OCI-LY1 (cell line): ENCODE measurements at regions not wholly inside any gene's neighbourhood (a gene's known extent, or its start where the extent isn't known, plus 50 kb on each side); places are given as distances from the start of the nearest gene placed in this dataset.

Experiments
- H2AFZ ChIP-seq: fragments of 200-600 bp; sonication (generic), shearing (Covaris generic); 2 replicates; pipeline ENCODE4 v1.6.0; 2014; ENCODE audit warnings: antibody characterized with exemption, mild to moderate bottlenecking, low read length
- H3F3A ChIP-seq: fragments of 200-600 bp; sonication (generic), shearing (Covaris generic); 2 replicates; pipeline ENCODE4 v1.6.0; 2014; ENCODE audit warnings: mild to moderate bottlenecking, antibody characterized with exemption, low read length, moderate library complexity; ENCODE audit not compliant: insufficient read depth
- H3K27ac ChIP-seq: fragments of 200-600 bp; sonication (generic); 2 replicates; pipeline ENCODE4 v1.5.1; 2014; ENCODE audit warnings: low read length, mixed run types, mild to moderate bottlenecking, low read depth; ENCODE audit not compliant: poor library complexity, severe bottlenecking
- H3K27me3 ChIP-seq: fragments of 200-600 bp; sonication (generic); 2 replicates; pipeline ENCODE4 v1.6.0; 2014; ENCODE audit warnings: antibody characterized with exemption, mild to moderate bottlenecking, low read length, moderate library complexity; ENCODE audit not compliant: insufficient read depth
- H3K36me3 ChIP-seq: fragments of 200-600 bp; sonication (generic); 2 replicates; pipeline ENCODE4 v1.6.1; 2014; ENCODE audit warnings: mild to moderate bottlenecking, antibody characterized with exemption, low read length, moderate library complexity, mixed read lengths; ENCODE audit not compliant: insufficient read depth
- H3K4me1 ChIP-seq: fragments of 200-600 bp; sonication (generic); 2 replicates; pipeline ENCODE4 v1.5.1; 2014; ENCODE audit warnings: mild to moderate bottlenecking, low read length, moderate library complexity; ENCODE audit not compliant: insufficient read depth, severe bottlenecking
- H3K4me2 ChIP-seq: fragments of 200-600 bp; sonication (generic), shearing (Covaris generic); 2 replicates; pipeline ENCODE4 v1.6.1; 2014; ENCODE audit warnings: low read length
- H3K4me3 ChIP-seq: fragments of 200-600 bp; sonication (generic); 2 replicates; pipeline ENCODE4 v1.5.1; 2014; ENCODE audit warnings: low read length, low read depth, mild to moderate bottlenecking, mixed read lengths; ENCODE audit not compliant: poor library complexity, severe bottlenecking
- H3K79me2 ChIP-seq: fragments of 200-600 bp; shearing (Covaris generic); 2 replicates; pipeline ENCODE4 v1.6.1; 2016; ENCODE audit warnings: mixed run types, low read length, mixed read lengths; ENCODE audit not compliant: insufficient read depth
- H3K9ac ChIP-seq: fragments of 200-600 bp; sonication (generic), shearing (Covaris generic); 2 replicates; pipeline ENCODE4 v1.6.1; 2014; ENCODE audit warnings: mild to moderate bottlenecking, low read length, mixed read lengths
- H3K9me2 ChIP-seq: fragments of 200-600 bp; sonication (generic), shearing (Covaris generic); 2 replicates; pipeline ENCODE4 v1.6.1; 2014; ENCODE audit warnings: low read depth, mild to moderate bottlenecking, low read length, mixed read lengths
- H3K9me3 ChIP-seq: fragments of 200-600 bp; shearing (Covaris generic); 2 replicates; pipeline ENCODE4 v1.6.1; 2014; ENCODE audit warnings: low read length, mixed read lengths
- H4K20me1 ChIP-seq: fragments of 200-600 bp; sonication (generic), shearing (Covaris generic); 2 replicates; pipeline ENCODE4 v1.6.0; 2016; ENCODE audit warnings: mild to moderate bottlenecking, low read length; ENCODE audit not compliant: insufficient read depth
- EZH2 ChIP-seq: fragments of 200-600 bp; sonication (generic), shearing (Covaris generic); IDR thresholded peaks from 2 replicates; pipeline ENCODE4 v1.8.0; 2017; ENCODE audit warnings: borderline replicate concordance, mixed run types, mild to moderate bottlenecking, antibody characterized with exemption, low read length, moderate library complexity, mixed read lengths
- TF ChIP-seq, protein P1 (sequence below): fragments of 200-600 bp; sonication (generic), shearing (Covaris generic); IDR thresholded peaks from 2 replicates; pipeline ENCODE4 v1.5.1; 2017; ENCODE audit warnings: mild to moderate bottlenecking, antibody characterized with exemption, low read length, moderate library complexity, mixed read lengths

GRCh38 chr1:200496937-200497336, 87.1 kb upstream of the ZNF281 start:
- Histone ChIP-seq H3K27ac (no peak overlapping the region), H3K9me3 (no peaks in the 10 kb centered on the region), H4K20me1 (no peaks in the 10 kb centered on the region), H3K9me2 (no peaks in the 10 kb centered on the region), H3K9ac (no peak overlapping the region), H3K36me3 (no peaks in the 10 kb centered on the region), H3K79me2 (no peaks in the 10 kb centered on the region), H3K4me3 (no peak overlapping the region), H3K27me3 (no peaks in the 10 kb centered on the region), H3K4me1 (no peaks in the 10 kb centered on the region), H3K4me2 (no peak overlapping the region), H3F3A (no peaks in the 10 kb centered on the region), H2AFZ (no peak overlapping the region)
- TF ChIP-seq EZH2: no peak
- TF ChIP-seq, protein P1, sequence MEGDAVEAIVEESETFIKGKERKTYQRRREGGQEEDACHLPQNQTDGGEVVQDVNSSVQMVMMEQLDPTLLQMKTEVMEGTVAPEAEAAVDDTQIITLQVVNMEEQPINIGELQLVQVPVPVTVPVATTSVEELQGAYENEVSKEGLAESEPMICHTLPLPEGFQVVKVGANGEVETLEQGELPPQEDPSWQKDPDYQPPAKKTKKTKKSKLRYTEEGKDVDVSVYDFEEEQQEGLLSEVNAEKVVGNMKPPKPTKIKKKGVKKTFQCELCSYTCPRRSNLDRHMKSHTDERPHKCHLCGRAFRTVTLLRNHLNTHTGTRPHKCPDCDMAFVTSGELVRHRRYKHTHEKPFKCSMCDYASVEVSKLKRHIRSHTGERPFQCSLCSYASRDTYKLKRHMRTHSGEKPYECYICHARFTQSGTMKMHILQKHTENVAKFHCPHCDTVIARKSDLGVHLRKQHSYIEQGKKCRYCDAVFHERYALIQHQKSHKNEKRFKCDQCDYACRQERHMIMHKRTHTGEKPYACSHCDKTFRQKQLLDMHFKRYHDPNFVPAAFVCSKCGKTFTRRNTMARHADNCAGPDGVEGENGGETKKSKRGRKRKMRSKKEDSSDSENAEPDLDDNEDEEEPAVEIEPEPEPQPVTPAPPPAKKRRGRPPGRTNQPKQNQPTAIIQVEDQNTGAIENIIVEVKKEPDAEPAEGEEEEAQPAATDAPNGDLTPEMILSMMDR: no peak

- no peak for TF ChIP-seq EZH2
- TF ChIP-seq, protein P1: no peak
- H3K4me2 ChIP-seq: no peak overlapping the region
- H3K9me3 ChIP-seq: no peaks in the 10 kb centered on the region
- H3K4me1 ChIP-seq: no peaks in the 10 kb centered on the region
- H3K27me3 ChIP-seq: no peaks in the 10 kb centered on the region
- H3K79me2 ChIP-seq: no peaks in the 10 kb centered on the region
- no peak overlapping the region for H3K27ac ChIP-seq
- H3F3A ChIP-seq: no peaks in the 10 kb centered on the region
- no peak overlapping the region for H3K4me3 ChIP-seq
- no peak overlapping the region for H3K9ac ChIP-seq
- no peak overlapping the region for H2AFZ ChIP-seq
- H4K20me1 ChIP-seq: no peaks in the 10 kb centered on the region
- no peaks in the 10 kb centered on the region for H3K9me2 ChIP-seq
- no peaks in the 10 kb centered on the region for H3K36me3 ChIP-seq
These were observed 86.1 kb upstream of the ZNF281 start for GRCh38 chr1:200495901-200496300.

GRCh38 chr1:200493344-200493743, 83.5 kb upstream of the ZNF281 start:
- no peak for TF ChIP-seq EZH2
- TF ChIP-seq, protein P1: no peak
- Histone ChIP-seq H3K9me2 (no peaks in the 10 kb centered on the region), H3K4me3 (no peak overlapping the region), H3K4me2 (no peak overlapping the region), H3K9ac (no peak overlapping the region), H3K4me1 (no peaks in the 10 kb centered on the region), H3F3A (no peaks in the 10 kb centered on the region), H4K20me1 (no peaks in the 10 kb centered on the region), H2AFZ (no peak overlapping the region), H3K27ac (no peak overlapping the region), H3K9me3 (no peaks in the 10 kb centered on the region), H3K27me3 (no peaks in the 10 kb centered on the region), H3K79me2 (no peaks in the 10 kb centered on the region), H3K36me3 (no peaks in the 10 kb centered on the region)
